ENCODE measurements at regions not wholly inside any gene's neighbourhood (a gene's known extent, or its start where the extent isn't known, plus 50 kb on each side); places are given as distances from the start of the nearest gene placed in this dataset.

GRCh38 chr1:4528590-4528989, 125.8 kb upstream of the AJAP1 start:
- TF ChIP-seq POLR2A (IDR thresholded peaks at IDR 0.05; ENCODE audit: low read length) (no peak), GATA1 (IDR thresholded peaks at IDR 0.05; ENCODE audit: low read depth, low read length) (no peak)

Data from erythroblast (primary cell).